IMR-90 (cell line): ENCODE measurements at regions not wholly inside any gene's neighbourhood (a gene's known extent, or its start where the extent isn't known, plus 50 kb on each side); places are given as distances from the start of the nearest gene placed in this dataset.

Experiments used
- CTCF ChIP-seq: conservative IDR thresholded peaks from 2 replicates; pipeline ENCODE4 v1.5.1; 2012; ENCODE audit warnings: mild to moderate bottlenecking, low read depth, low read length, improper control_type of control experiment
- ELK1 ChIP-seq: fragments of 150-350 bp; IDR thresholded peaks from 2 replicates; pipeline ENCODE4 v1.6.1; 2016; ENCODE audit warnings: low read depth, mild to moderate bottlenecking, low read length, moderate library complexity, borderline replicate concordance
- NFE2L2 ChIP-seq: fragments of 150-350 bp; IDR thresholded peaks from 2 replicates; pipeline ENCODE4 v1.6.1; 2016; ENCODE audit warnings: low read depth, mild to moderate bottlenecking, low read length
- RFX5 ChIP-seq: IDR thresholded peaks from 2 replicates; pipeline ENCODE4 v1.8.0; 2012; ENCODE audit warnings: low read depth, mild to moderate bottlenecking, low read length, moderate library complexity

GRCh38 chr10:31133251-31133791, 101.7 kb upstream of the ZNF438 start:
- no peak for TF ChIP-seq NFE2L2
- TF ChIP-seq CTCF = no peak
- no peak for TF ChIP-seq ELK1
- no peak for TF ChIP-seq RFX5
